ENCODE measurements at regions not wholly inside any gene's neighbourhood (a gene's known extent, or its start where the extent isn't known, plus 50 kb on each side); places are given as distances from the start of the nearest gene placed in this dataset.

DNA sequence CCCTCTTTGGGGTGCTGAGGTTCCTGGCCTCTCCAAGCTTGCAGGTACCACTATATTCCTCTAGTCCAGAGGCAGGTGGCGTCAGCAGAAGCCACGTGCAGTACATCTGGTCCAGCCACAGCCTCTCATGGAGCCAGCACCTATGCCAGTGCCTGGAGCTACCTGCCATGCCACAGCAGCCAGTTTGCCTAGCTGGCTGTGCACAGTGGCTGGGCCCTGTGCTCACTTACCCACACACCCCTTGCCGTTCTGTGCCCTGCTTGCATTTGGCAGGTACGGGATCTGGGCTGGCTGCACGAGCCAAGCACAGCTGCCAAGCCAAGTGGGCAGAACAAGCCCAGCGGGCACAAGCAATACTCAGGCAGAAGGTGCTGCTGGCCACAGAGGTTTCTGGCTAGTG is 601.1 kb downstream of the EPHA5 start (continued):
- TF ChIP-seq POLR2AphosphoS2 (IDR thresholded peaks at IDR 0.05; ENCODE audit: low read depth, low read length): no peak

DNA sequence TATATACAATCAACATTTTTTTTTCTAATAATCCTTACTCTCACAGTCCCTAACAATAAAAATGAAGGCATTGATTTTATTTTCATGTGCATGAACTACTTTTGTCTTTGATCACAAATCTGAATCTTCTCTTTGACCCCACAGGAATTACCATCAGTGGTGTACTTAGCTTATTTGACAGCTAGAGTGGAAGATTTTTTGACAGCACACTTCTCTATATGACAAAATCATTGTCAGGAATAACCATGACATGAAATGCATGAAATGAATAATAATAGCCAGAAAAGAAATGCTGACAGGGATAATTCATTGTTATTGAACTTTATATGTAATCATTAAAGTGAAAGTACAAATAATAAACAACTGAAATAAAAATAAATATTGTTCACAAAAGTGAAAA is 604.2 kb downstream of the EPHA5 start:
- Histone ChIP-seq H4K20me1 (ENCODE audit: insufficient read depth, low read length) (no peaks in the 10 kb centered on the region), H3K9ac (ENCODE audit: insufficient read depth, low read depth, low read length) (no peak overlapping the region), H2AFZ (ENCODE audit: low read length) (no peak overlapping the region), H3K9me3 (ENCODE audit: low read length) (no peaks in the 10 kb centered on the region), H3K27ac (ENCODE audit: extremely low read length, insufficient read depth, low read length) (no peak overlapping the region), H3K4me2 (ENCODE audit: low read depth, low read length) (no peak overlapping the region), H3K4me3 (replicated peaks in 1 of 3; ENCODE audit: insufficient read depth in 1 of 3, low read depth in 2 of 3, low read length in 3 of 3) (no peak overlapping the region), H3K27me3 (ENCODE audit: control insufficient read depth in 1 of 2, insufficient read depth in 2 of 2, low read length in 2 of 2) (no peaks in the 10 kb centered on the region), H3K79me2 (ENCODE audit: insufficient read depth, low read length) (no peaks in the 10 kb centered on the region), H3K36me3 (replicated peaks in 1 of 2; ENCODE audit: control insufficient read depth in 1 of 2, insufficient read depth in 2 of 2, low read length in 2 of 2) (no peaks in the 10 kb centered on the region), H3K4me1 (ENCODE audit: insufficient read depth, low read length) (no peaks in the 10 kb centered on the region)
- ChIA-PET POLR2A (no interaction called here), CTCF (ENCODE audit: low intra/inter-chr PET ratio, low total read pairs) (no interaction called here)
- FAIRE-seq: no peak
- BruUV-seq (replicated peaks): no TSS peak
- ATAC-seq: no peak
- DNase-seq (ENCODE audit: low spot score): no peak
- intact Hi-C loops (cut with micrococcal nuclease; ENCODE audit: unreplicated experiment): no loop called here
- TF ChIP-seq MAFF (IDR thresholded peaks at IDR 0.05; ENCODE audit: low read depth, low read length) (peak; percentile 50; the same call in 1 of the 2 replicates), MAFK (conservative IDR thresholded peaks at IDR 0.05 in 1 of 2, IDR thresholded peaks at IDR 0.05 in 1 of 2; ENCODE audit: low read length in 2 of 2) (peak; percentile 22 to 67; a peak in 2 of 4 replicates), DPF2 (CRISPR knock-in tag; IDR thresholded peaks at IDR 0.05; ENCODE audit: borderline replicate concordance, low read depth) (no peak)
- TF ChIP-seq, protein P1, sequence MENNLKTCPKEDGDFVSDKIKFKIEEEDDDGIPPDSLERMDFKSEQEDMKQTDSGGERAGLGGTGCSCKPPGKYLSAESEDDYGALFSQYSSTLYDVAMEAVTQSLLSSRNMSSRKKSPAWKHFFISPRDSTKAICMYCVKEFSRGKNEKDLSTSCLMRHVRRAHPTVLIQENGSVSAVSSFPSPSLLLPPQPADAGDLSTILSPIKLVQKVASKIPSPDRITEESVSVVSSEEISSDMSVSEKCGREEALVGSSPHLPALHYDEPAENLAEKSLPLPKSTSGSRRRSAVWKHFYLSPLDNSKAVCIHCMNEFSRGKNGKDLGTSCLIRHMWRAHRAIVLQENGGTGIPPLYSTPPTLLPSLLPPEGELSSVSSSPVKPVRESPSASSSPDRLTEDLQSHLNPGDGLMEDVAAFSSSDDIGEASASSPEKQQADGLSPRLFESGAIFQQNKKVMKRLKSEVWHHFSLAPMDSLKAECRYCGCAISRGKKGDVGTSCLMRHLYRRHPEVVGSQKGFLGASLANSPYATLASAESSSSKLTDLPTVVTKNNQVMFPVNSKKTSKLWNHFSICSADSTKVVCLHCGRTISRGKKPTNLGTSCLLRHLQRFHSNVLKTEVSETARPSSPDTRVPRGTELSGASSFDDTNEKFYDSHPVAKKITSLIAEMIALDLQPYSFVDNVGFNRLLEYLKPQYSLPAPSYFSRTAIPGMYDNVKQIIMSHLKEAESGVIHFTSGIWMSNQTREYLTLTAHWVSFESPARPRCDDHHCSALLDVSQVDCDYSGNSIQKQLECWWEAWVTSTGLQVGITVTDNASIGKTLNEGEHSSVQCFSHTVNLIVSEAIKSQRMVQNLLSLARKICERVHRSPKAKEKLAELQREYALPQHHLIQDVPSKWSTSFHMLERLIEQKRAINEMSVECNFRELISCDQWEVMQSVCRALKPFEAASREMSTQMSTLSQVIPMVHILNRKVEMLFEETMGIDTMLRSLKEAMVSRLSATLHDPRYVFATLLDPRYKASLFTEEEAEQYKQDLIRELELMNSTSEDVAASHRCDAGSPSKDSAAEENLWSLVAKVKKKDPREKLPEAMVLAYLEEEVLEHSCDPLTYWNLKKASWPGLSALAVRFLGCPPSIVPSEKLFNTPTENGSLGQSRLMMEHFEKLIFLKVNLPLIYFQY (CRISPR knock-in tag; IDR thresholded peaks at IDR 0.05; ENCODE audit: borderline replicate concordance): no peak
- in situ Hi-C loops (cut with HindIII; ENCODE audit: extremely low pct_ligation_motif_present, low pct_unique_long_range_greater_than_20kb): no loop called here

Measured in HepG2 (cell line).